OCI-LY7 (cell line): ENCODE measurements at regions not wholly inside any gene's neighbourhood (a gene's known extent, or its start where the extent isn't known, plus 50 kb on each side); places are given as distances from the start of the nearest gene placed in this dataset.

Source experiments
- CTCF ChIP-seq: fragments of 200-600 bp; sonication (generic); conservative IDR thresholded peaks from 2 replicates; pipeline ENCODE4 v1.5.1; 2014; ENCODE audit warnings: mild to moderate bottlenecking, antibody characterized with exemption, low read length, moderate library complexity, mixed read lengths
- EZH2phosphoT487 ChIP-seq: fragments of 200-600 bp; sonication (generic); IDR thresholded peaks from 2 replicates; pipeline ENCODE4 v1.6.1; 2018; ENCODE audit warnings: low read depth, borderline replicate concordance, mild to moderate bottlenecking, mixed run types, antibody characterized with exemption, low read length, moderate library complexity, mixed read lengths

- TF ChIP-seq CTCF, result no peak
- TF ChIP-seq EZH2phosphoT487, result no peak
Observed at GRCh38 chr3:116515973-116516372, 70.7 kb upstream of the LSAMP start.
